Endothelial cell of umbilical vein (primary cell): ENCODE measurements at regions not wholly inside any gene's neighbourhood (a gene's known extent, or its start where the extent isn't known, plus 50 kb on each side); places are given as distances from the start of the nearest gene placed in this dataset.

Experiments
- BruUV-seq: library from RNA; stranded (reverse); fragments of 400-500 nt; replicated peaks from 2 replicates; lab custom pipeline; 2021; lab: Mats Ljungman, UMichigan
- CTCF ChIA-PET: fragments of 300-600, 350-600 bp; sonication (Branson Sonifier 250); formaldehyde crosslinking; loops from one replicate; lab custom pipeline; 2021; ENCODE audit warnings: antibody characterized with exemption, inconsistent platforms; lab: Charles Lee
- POLR2A ChIA-PET: fragments of 300-600, 350-600 bp; sonication (Branson Sonifier 250); formaldehyde crosslinking; loops from one replicate; lab custom pipeline; 2021; ENCODE audit warnings: antibody characterized with exemption, inconsistent platforms; lab: Charles Lee
- DNase-seq: peaks from one replicate; pipeline ENCODE4 v3.0.0-alpha.2; 2011; ENCODE audit warnings: low read depth, low spot score
- FAIRE-seq: peaks from 2 replicates; lab custom pipeline; 2011; peaks lifted over from hg19 to GRCh38; lab: Jason Lieb, UNC
- H2AFZ ChIP-seq: 2 replicates; pipeline ENCODE4 v1.6.0; 2012; ENCODE audit warnings: low read depth, low read length, control low read depth, inconsistent platforms
- H3K27ac ChIP-seq: 2 replicates; pipeline ENCODE4 v1.5.1; 2011; ENCODE audit warnings: low read depth, mild to moderate bottlenecking, control low read depth, low read length, moderate library complexity; ENCODE audit not compliant: insufficient read depth
- H3K27me3 ChIP-seq, 2 experiments: 2 replicates each; pipeline versions ENCODE4 v1.6.0 to v1.6.1; 2011; ENCODE audit warnings: low read length in 2 of 2, mixed read lengths in 1 of 2; ENCODE audit not compliant: control insufficient read depth in 2 of 2, insufficient read depth in 2 of 2
- H3K36me3 ChIP-seq, 2 experiments: 2 replicates in 1 of 2; 3 replicates in 1 of 2; pipeline ENCODE4 v1.5.1; 2011; ENCODE audit warnings: low read length in 2 of 2, mild to moderate bottlenecking in 1 of 2, moderate library complexity in 1 of 2; ENCODE audit not compliant: control insufficient read depth in 2 of 2, insufficient read depth in 2 of 2; ENCODE audit errors: extremely low read depth in 1 of 2
- H3K4me1 ChIP-seq: 3 replicates; pipeline ENCODE4 v1.5.1; 2011; ENCODE audit warnings: mild to moderate bottlenecking, low read length; ENCODE audit not compliant: control insufficient read depth, insufficient read depth; ENCODE audit errors: extremely low read depth
- H3K4me2 ChIP-seq: 2 replicates; pipeline ENCODE4 v1.6.1; 2011; ENCODE audit warnings: low read length, control low read depth, mixed read lengths; ENCODE audit not compliant: insufficient read depth
- H3K4me3 ChIP-seq, 3 experiments: fragments of 200-600 bp in 1 of 3; sonication (generic), shearing (Covaris generic) in 1 of 3; replicated peaks in 1 of 3; 2 replicates each; pipeline ENCODE4 v1.5.1; 2011 to 2016; ENCODE audit warnings: control low read depth in 3 of 3, low read length in 3 of 3, mild to moderate bottlenecking in 2 of 3, inconsistent platforms in 1 of 3, low read depth in 1 of 3, moderate library complexity in 1 of 3; ENCODE audit not compliant: insufficient read depth in 1 of 3
- H3K79me2 ChIP-seq: 2 replicates; pipeline ENCODE4 v1.6.0; 2012; ENCODE audit warnings: low read length, inconsistent platforms; ENCODE audit not compliant: control insufficient read depth, insufficient read depth
- H3K9ac ChIP-seq: replicated peaks from 2 replicates; pipeline ENCODE3; 2011; ENCODE audit warnings: low read length, control low read depth; ENCODE audit not compliant: insufficient read depth; ENCODE audit errors: extremely low read depth
- H3K9me1 ChIP-seq: replicated peaks from 3 replicates; pipeline ENCODE4 v1.6.0; 2011; ENCODE audit warnings: mild to moderate bottlenecking, low read length; ENCODE audit not compliant: control insufficient read depth, insufficient read depth; ENCODE audit errors: extremely low read depth
- H3K9me3 ChIP-seq: replicated peaks from 2 replicates; pipeline ENCODE4 v1.5.1; 2012; ENCODE audit warnings: low read length, inconsistent platforms; ENCODE audit not compliant: control insufficient read depth, insufficient read depth
- H4K20me1 ChIP-seq: replicated peaks from 2 replicates; pipeline ENCODE3; 2011; ENCODE audit warnings: mild to moderate bottlenecking, low read length; ENCODE audit not compliant: control insufficient read depth, insufficient read depth; ENCODE audit errors: extremely low read depth
- CTCF ChIP-seq, 2 donors: IDR thresholded peaks; 1 replicate in 1 of 2; 2 replicates in 1 of 2; pipeline ENCODE4 v1.5.1; 2011; ENCODE audit warnings: low read length in 2 of 2, mild to moderate bottlenecking in 2 of 2, moderate library complexity in 2 of 2, control low read depth in 1 of 2, inconsistent platforms in 1 of 2, low read depth in 1 of 2; ENCODE audit not compliant: insufficient read depth in 1 of 2; ENCODE audit errors: extremely low read depth in 1 of 2
- EZH2 ChIP-seq: IDR thresholded peaks from 2 replicates; pipeline ENCODE4 v1.6.1; 2012; ENCODE audit warnings: borderline replicate concordance, low read depth, mild to moderate bottlenecking, moderate library complexity, low read length, inconsistent platforms; ENCODE audit not compliant: severe bottlenecking
- FOS ChIP-seq: IDR thresholded peaks from 2 replicates; pipeline ENCODE4 v1.6.1; 2011; ENCODE audit warnings: mild to moderate bottlenecking, low read length, moderate library complexity, borderline replicate concordance; ENCODE audit not compliant: insufficient read depth
- GATA2 ChIP-seq: IDR thresholded peaks from 2 replicates; pipeline ENCODE4 v1.7.0; 2011; ENCODE audit warnings: low read depth, mild to moderate bottlenecking, moderate library complexity, mixed read lengths, low read length; ENCODE audit not compliant: insufficient read length, insufficient read depth
- JUN ChIP-seq: IDR thresholded peaks from 2 replicates; pipeline ENCODE4 v1.6.1; 2011; ENCODE audit warnings: borderline replicate concordance, low read depth; ENCODE audit not compliant: insufficient read length, insufficient read depth
- MAX ChIP-seq: IDR thresholded peaks from 2 replicates; pipeline ENCODE4 v1.6.1; 2011; ENCODE audit not compliant: insufficient read depth, insufficient read length
- MYC ChIP-seq: IDR thresholded peaks from one replicate; pipeline ENCODE4 v1.6.1; 2011; ENCODE audit warnings: mild to moderate bottlenecking, low read depth, low read length
- POLR2A ChIP-seq: IDR thresholded peaks from 2 replicates; pipeline ENCODE4 v1.6.1; 2012; ENCODE audit warnings: low read depth, mild to moderate bottlenecking, control low read depth, low read length
- dilution Hi-C: fragments of 300-500 bp; cut with MboI; formaldehyde crosslinking; loops from one replicate; pipeline ENCODE4 v1.15.0; 2019; ENCODE audit warnings: low sequenced_read_pairs; ENCODE audit not compliant: extremely low pct_ligation_motif_present
- intact Hi-C: fragments of 100-400 bp; cut with micrococcal nuclease; formaldehyde crosslinking; loops from one replicate; pipeline ENCODE4 v1.10.0; 2022

DNA sequence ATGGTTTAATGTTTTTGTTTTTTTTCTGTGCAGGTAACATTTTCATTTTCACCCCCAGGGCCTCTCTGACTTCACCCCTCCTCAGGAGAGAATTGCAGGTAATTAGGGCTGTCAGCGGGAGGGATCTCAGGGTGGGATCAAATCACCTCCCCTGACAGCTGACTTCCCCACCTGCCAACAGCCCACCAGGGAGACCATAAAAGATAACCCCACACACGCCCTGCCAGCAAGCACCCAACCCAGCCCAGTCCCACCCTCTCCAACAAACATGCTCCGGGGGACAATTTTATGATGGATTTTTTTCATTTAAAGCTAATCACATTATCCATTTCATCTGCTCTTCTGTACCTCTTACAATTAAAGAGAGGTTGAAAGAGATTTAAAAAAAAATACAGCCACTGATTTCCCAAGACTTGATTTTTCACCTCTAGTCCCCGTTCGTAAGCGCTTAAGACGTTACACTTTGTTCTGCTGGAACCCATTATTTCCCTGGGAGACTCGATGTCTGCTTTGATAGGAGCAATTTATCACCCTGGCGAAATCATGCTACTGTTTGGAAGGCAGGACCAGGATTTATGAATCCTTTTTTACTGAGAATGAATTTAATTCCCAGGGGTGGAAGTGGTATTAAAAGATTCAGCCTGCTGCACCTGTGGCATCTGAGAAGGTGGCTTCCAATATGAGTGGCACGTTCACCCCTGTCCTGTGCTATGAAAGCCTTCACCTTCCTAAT lies 232.9 kb upstream of the ID2 start:
- CTCF ChIA-PET, result no interaction called here
- FAIRE-seq (no peak), DNase-seq (no peak)
- dilution Hi-C loops, result no loop called here
- Histone ChIP-seq H3K27me3 (no peaks in the 10 kb centered on the region), H3K36me3 (no peaks in the 10 kb centered on the region), H3K4me2 (no peak overlapping the region), H4K20me1 (no peaks in the 10 kb centered on the region), H3K9ac (no peak overlapping the region), H3K27ac (no peak overlapping the region), H3K9me1 (no peaks in the 10 kb centered on the region), H3K4me3 (no peak overlapping the region), H3K9me3 (peaks cover 2% of the 10 kb centered on the region), H3K4me1 (no peaks in the 10 kb centered on the region), H2AFZ (no peak overlapping the region), H3K79me2 (no peaks in the 10 kb centered on the region)
- BruUV-seq, result no TSS peak
- intact Hi-C loops, result no loop called here
- POLR2A ChIA-PET, result no interaction called here
- no peak for TF ChIP-seq JUN
- TF ChIP-seq MAX, result no peak
- TF ChIP-seq FOS, result no peak

DNA sequence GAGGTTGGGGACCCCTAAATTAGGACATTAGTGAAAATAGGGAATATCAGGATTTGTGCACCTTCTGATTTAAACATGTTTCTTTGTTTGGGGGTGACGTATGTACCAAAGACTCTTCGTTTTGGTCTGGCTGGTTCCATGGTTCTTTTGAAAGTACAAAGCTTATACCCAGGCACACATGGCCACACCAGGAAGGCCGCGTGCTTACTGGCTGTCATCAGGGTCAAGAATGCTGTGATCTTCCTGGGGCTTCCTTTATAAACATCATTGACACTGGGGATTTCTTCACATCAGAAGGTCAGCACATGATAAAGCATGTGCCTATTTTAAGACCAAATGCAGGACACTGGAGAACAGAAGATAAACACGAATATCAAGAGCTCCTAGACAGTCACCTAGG lies 230.6 kb upstream of the ID2 start:
- no peaks in the 10 kb centered on the region for H3K79me2 ChIP-seq
- H3K4me1 ChIP-seq, result no peaks in the 10 kb centered on the region
- H2AFZ ChIP-seq, result no peak overlapping the region
- H3K9me3 ChIP-seq, result no peaks in the 10 kb centered on the region
- no peak overlapping the region for H3K27ac ChIP-seq
- DNase-seq, result no peak
- intact Hi-C loops (no loop called here), dilution Hi-C loops (no loop called here)
- H3K9ac ChIP-seq, result no peak overlapping the region
- H3K27me3 ChIP-seq, result no peaks in the 10 kb centered on the region
- H3K9me1 ChIP-seq, result no peaks in the 10 kb centered on the region
- ChIA-PET POLR2A (no interaction called here), CTCF (no interaction called here)
- H3K36me3 ChIP-seq, result no peaks in the 10 kb centered on the region
- TF ChIP-seq CTCF (IDR thresholded peaks at IDR 0.05; ENCODE audit: extremely low read depth in 1 of 2, insufficient read depth in 1 of 2, low read depth in 1 of 2, low read length in 2 of 2) (no peak), EZH2 (no peak), MYC (no peak), GATA2 (no peak), MAX (no peak), POLR2A (no peak), FOS (no peak), JUN (no peak)
- H3K4me2 ChIP-seq, result no peak overlapping the region
- H4K20me1 ChIP-seq, result no peaks in the 10 kb centered on the region
- no TSS peak for BruUV-seq
- no peak for FAIRE-seq
- H3K4me3 ChIP-seq, result no peak overlapping the region
